ENCODE measurements at regions not wholly inside any gene's neighbourhood (a gene's known extent, or its start where the extent isn't known, plus 50 kb on each side); places are given as distances from the start of the nearest gene placed in this dataset.

GRCh38 chr20:17014756-17015366 is 212.0 kb upstream of the PCSK2 start:
- Histone ChIP-seq H3K27ac (no peak overlapping the region), H3K27me3 (no peaks in the 10 kb centered on the region), H3K4me3 (no peak overlapping the region), H3K9me3 (no peaks in the 10 kb centered on the region), H3K36me3 (no peaks in the 10 kb centered on the region), H3K4me1 (no peaks in the 10 kb centered on the region)
- TF ChIP-seq POLR2A (IDR thresholded peaks at IDR 0.05) = no peak
- TF ChIP-seq, protein P1, sequence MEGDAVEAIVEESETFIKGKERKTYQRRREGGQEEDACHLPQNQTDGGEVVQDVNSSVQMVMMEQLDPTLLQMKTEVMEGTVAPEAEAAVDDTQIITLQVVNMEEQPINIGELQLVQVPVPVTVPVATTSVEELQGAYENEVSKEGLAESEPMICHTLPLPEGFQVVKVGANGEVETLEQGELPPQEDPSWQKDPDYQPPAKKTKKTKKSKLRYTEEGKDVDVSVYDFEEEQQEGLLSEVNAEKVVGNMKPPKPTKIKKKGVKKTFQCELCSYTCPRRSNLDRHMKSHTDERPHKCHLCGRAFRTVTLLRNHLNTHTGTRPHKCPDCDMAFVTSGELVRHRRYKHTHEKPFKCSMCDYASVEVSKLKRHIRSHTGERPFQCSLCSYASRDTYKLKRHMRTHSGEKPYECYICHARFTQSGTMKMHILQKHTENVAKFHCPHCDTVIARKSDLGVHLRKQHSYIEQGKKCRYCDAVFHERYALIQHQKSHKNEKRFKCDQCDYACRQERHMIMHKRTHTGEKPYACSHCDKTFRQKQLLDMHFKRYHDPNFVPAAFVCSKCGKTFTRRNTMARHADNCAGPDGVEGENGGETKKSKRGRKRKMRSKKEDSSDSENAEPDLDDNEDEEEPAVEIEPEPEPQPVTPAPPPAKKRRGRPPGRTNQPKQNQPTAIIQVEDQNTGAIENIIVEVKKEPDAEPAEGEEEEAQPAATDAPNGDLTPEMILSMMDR (IDR thresholded peaks at IDR 0.05) = no peak
- 62 to 71% (median 68%) methylated on average over 4 of the region's 4 CpGs for WGBS, 5 donors
- intact Hi-C loops (cut with DNase I; ENCODE audit: low total_unique reads) = no loop called here
- DNase-seq = no peak

GRCh38 chr20:17017232-17017631 is 209.6 kb upstream of the PCSK2 start:
- Histone ChIP-seq H3K4me1 (no peaks in the 10 kb centered on the region), H3K9me3 (no peaks in the 10 kb centered on the region), H3K27ac (no peak overlapping the region), H3K4me3 (no peak overlapping the region), H3K36me3 (no peaks in the 10 kb centered on the region), H3K27me3 (no peaks in the 10 kb centered on the region)
- intact Hi-C loops (cut with DNase I; ENCODE audit: low total_unique reads) = no loop called here
- WGBS, 5 donors = 48 to 66% (median 50%) methylated on average over 2 of the region's 2 CpGs
- DNase-seq = no peak
- TF ChIP-seq POLR2AphosphoS5 (IDR thresholded peaks at IDR 0.05) (no peak), POLR2A (IDR thresholded peaks at IDR 0.05) (no peak), EP300 (IDR thresholded peaks at IDR 0.05) (no peak)
- TF ChIP-seq, protein P1 (IDR thresholded peaks at IDR 0.05) = no peak

GRCh38 chr20:17021481-17021880 is 205.4 kb upstream of the PCSK2 start:
- Histone ChIP-seq H3K4me1 (no peaks in the 10 kb centered on the region), H3K9me3 (no peaks in the 10 kb centered on the region), H3K4me3 (no peak overlapping the region), H3K27me3 (no peaks in the 10 kb centered on the region), H3K36me3 (no peaks in the 10 kb centered on the region), H3K27ac (no peak overlapping the region)
- intact Hi-C loops (cut with DNase I; ENCODE audit: low total_unique reads) = no loop called here
- DNase-seq = no peak
- no peak for TF ChIP-seq EP300 (IDR thresholded peaks at IDR 0.05)
- no peak for TF ChIP-seq POLR2A (IDR thresholded peaks at IDR 0.05)
- no peak for TF ChIP-seq POLR2AphosphoS5 (IDR thresholded peaks at IDR 0.05)
- TF ChIP-seq, protein P1 (IDR thresholded peaks at IDR 0.05) = no peak

GRCh38 chr20:17023036-17023435 is 203.8 kb upstream of the PCSK2 start:
- Histone ChIP-seq H3K4me1 (no peaks in the 10 kb centered on the region), H3K27ac (no peak overlapping the region), H3K27me3 (no peaks in the 10 kb centered on the region), H3K4me3 (no peak overlapping the region), H3K36me3 (no peaks in the 10 kb centered on the region), H3K9me3 (peaks cover 0 to 9% (median 4%) of the 10 kb centered on the region in 4 donors)
- DNase-seq = no peak
- intact Hi-C loops (cut with DNase I; ENCODE audit: low total_unique reads) = no loop called here
- WGBS, 5 donors = 50 to 83% (median 59%) methylated on average over 1 of the region's 1 CpG
- TF ChIP-seq, protein P1 (IDR thresholded peaks at IDR 0.05) = no peak
- TF ChIP-seq POLR2A (IDR thresholded peaks at IDR 0.05) (no peak), POLR2AphosphoS5 (IDR thresholded peaks at IDR 0.05) (no peak), EP300 (IDR thresholded peaks at IDR 0.05) (no peak)

Data from stomach (tissue), 8 donors.